ENCODE measurements at regions not wholly inside any gene's neighbourhood (a gene's known extent, or its start where the extent isn't known, plus 50 kb on each side); places are given as distances from the start of the nearest gene placed in this dataset.

GRCh38 chr2:129179199-129179598, 800.3 kb upstream of the RAB6C start:
- TF ChIP-seq EZH2phosphoT487 (IDR thresholded peaks at IDR 0.05; ENCODE audit: low read length) (no peak), CTCF (IDR thresholded peaks at IDR 0.05; ENCODE audit: low read length) (no peak), EZH2 (optimal IDR thresholded peaks at IDR 0.05; ENCODE audit: low read depth, low read length) (no peak)
- Histone ChIP-seq H3K9ac (ENCODE audit: low read length) (no peak overlapping the region), H3K9me2 (replicated peaks; ENCODE audit: insufficient read depth, low read length) (no peaks in the 10 kb centered on the region), H3K27ac (ENCODE audit: low read length) (no peak overlapping the region), H3K4me2 (ENCODE audit: low read depth, low read length) (no peak overlapping the region), H3K9me3 (replicated peaks; ENCODE audit: insufficient read depth, low read length) (no peaks in the 10 kb centered on the region), H3K36me3 (replicated peaks; ENCODE audit: insufficient read depth, low read length) (no peaks in the 10 kb centered on the region), H3F3A (ENCODE audit: insufficient read depth, low read length) (no peaks in the 10 kb centered on the region), H3K4me1 (ENCODE audit: low read length) (no peaks in the 10 kb centered on the region), H3K79me2 (ENCODE audit: low read length) (no peaks in the 10 kb centered on the region), H3K4me3 (ENCODE audit: low read length) (no peak overlapping the region), H2AFZ (ENCODE audit: low read length) (no peak overlapping the region), H3K27me3 (replicated peaks; ENCODE audit: insufficient read depth, low read length) (no peaks in the 10 kb centered on the region), H4K20me1 (ENCODE audit: insufficient read depth, low read length) (no peaks in the 10 kb centered on the region)
- DNase-seq, result no peak

GRCh38 chr2:129180124-129180716, 799.2 kb upstream of the RAB6C start:
- no peak for DNase-seq
- Histone ChIP-seq H4K20me1 (ENCODE audit: insufficient read depth, low read length) (no peaks in the 10 kb centered on the region), H3K4me2 (ENCODE audit: low read depth, low read length) (no peak overlapping the region), H3K36me3 (replicated peaks; ENCODE audit: insufficient read depth, low read length) (no peaks in the 10 kb centered on the region), H3K27ac (ENCODE audit: low read length) (no peak overlapping the region), H3K4me1 (ENCODE audit: low read length) (no peaks in the 10 kb centered on the region), H2AFZ (ENCODE audit: low read length) (no peak overlapping the region), H3K9me2 (replicated peaks; ENCODE audit: insufficient read depth, low read length) (no peaks in the 10 kb centered on the region), H3K4me3 (ENCODE audit: low read length) (no peak overlapping the region), H3K27me3 (replicated peaks; ENCODE audit: insufficient read depth, low read length) (no peaks in the 10 kb centered on the region), H3F3A (ENCODE audit: insufficient read depth, low read length) (no peaks in the 10 kb centered on the region), H3K79me2 (ENCODE audit: low read length) (no peaks in the 10 kb centered on the region), H3K9me3 (replicated peaks; ENCODE audit: insufficient read depth, low read length) (no peaks in the 10 kb centered on the region), H3K9ac (ENCODE audit: low read length) (no peak overlapping the region)
- no peak for TF ChIP-seq EZH2phosphoT487 (IDR thresholded peaks at IDR 0.05; ENCODE audit: low read length)
- no peak for TF ChIP-seq CTCF (IDR thresholded peaks at IDR 0.05; ENCODE audit: low read length)
- no peak for TF ChIP-seq EZH2 (optimal IDR thresholded peaks at IDR 0.05; ENCODE audit: low read depth, low read length)

GRCh38 chr2:129181433-129181832, 798.0 kb upstream of the RAB6C start:
- no peak overlapping the region for H3K27ac ChIP-seq (ENCODE audit: low read length)
- H3K36me3 ChIP-seq (replicated peaks; ENCODE audit: insufficient read depth, low read length), result no peaks in the 10 kb centered on the region
- no peak for TF ChIP-seq CTCF (IDR thresholded peaks at IDR 0.05; ENCODE audit: low read length)
- TF ChIP-seq EZH2 (optimal IDR thresholded peaks at IDR 0.05; ENCODE audit: low read depth, low read length), result no peak
- no peak for TF ChIP-seq EZH2phosphoT487 (IDR thresholded peaks at IDR 0.05; ENCODE audit: low read length)
- H3K4me2 ChIP-seq (ENCODE audit: low read depth, low read length), result no peak overlapping the region
- H3K9me2 ChIP-seq (replicated peaks; ENCODE audit: insufficient read depth, low read length), result no peaks in the 10 kb centered on the region
- no peaks in the 10 kb centered on the region for H3K4me1 ChIP-seq (ENCODE audit: low read length)
- H3K4me3 ChIP-seq (ENCODE audit: low read length), result no peak overlapping the region
- no peaks in the 10 kb centered on the region for H4K20me1 ChIP-seq (ENCODE audit: insufficient read depth, low read length)
- no peaks in the 10 kb centered on the region for H3K9me3 ChIP-seq (replicated peaks; ENCODE audit: insufficient read depth, low read length)
- DNase-seq, result no peak
- H3K9ac ChIP-seq (ENCODE audit: low read length), result no peak overlapping the region
- H3F3A ChIP-seq (ENCODE audit: insufficient read depth, low read length), result no peaks in the 10 kb centered on the region
- H3K27me3 ChIP-seq (replicated peaks; ENCODE audit: insufficient read depth, low read length), result no peaks in the 10 kb centered on the region
- H2AFZ ChIP-seq (ENCODE audit: low read length), result no peak overlapping the region
- no peaks in the 10 kb centered on the region for H3K79me2 ChIP-seq (ENCODE audit: low read length)
